DOHH2 (cell line): ENCODE measurements at regions not wholly inside any gene's neighbourhood (a gene's known extent, or its start where the extent isn't known, plus 50 kb on each side); places are given as distances from the start of the nearest gene placed in this dataset.
"Not testable (repeated sequence)": the region's sequence is repeated elsewhere in the genome, so short reads cannot be mapped to it uniquely, and the experiment has no call there.

Experiments
- H3F3A ChIP-seq: fragments of 200-600 bp; sonication (generic), shearing (Covaris generic); 2 replicates; pipeline ENCODE4 v1.6.0; 2016; ENCODE audit warnings: antibody characterized with exemption, mild to moderate bottlenecking; ENCODE audit not compliant: control insufficient read depth, insufficient read depth
- H3K27ac ChIP-seq: fragments of 200-600 bp; sonication (generic); 2 replicates; pipeline ENCODE4 v1.5.1; 2014; ENCODE audit warnings: low read depth, mild to moderate bottlenecking, low read length, moderate library complexity
- H3K27me3 ChIP-seq: fragments of 200-600 bp; sonication (generic); 2 replicates; pipeline ENCODE4 v1.6.1; 2014; ENCODE audit warnings: mild to moderate bottlenecking, low read length, mixed read lengths; ENCODE audit not compliant: control insufficient read depth
- H3K36me3 ChIP-seq: fragments of 200-600 bp; sonication (generic); 2 replicates; pipeline ENCODE4 v1.6.1; 2014; ENCODE audit warnings: mild to moderate bottlenecking, low read length, moderate library complexity, mixed read lengths; ENCODE audit not compliant: control insufficient read depth
- H3K4me1 ChIP-seq: fragments of 200-600 bp; sonication (generic); 2 replicates; pipeline ENCODE4 v1.6.1; 2014; ENCODE audit warnings: mild to moderate bottlenecking, low read length, mixed read lengths; ENCODE audit not compliant: control insufficient read depth
- H3K4me2 ChIP-seq: fragments of 200-600 bp; sonication (generic); 2 replicates; pipeline ENCODE4 v1.6.0; 2014; ENCODE audit warnings: mild to moderate bottlenecking, low read length, moderate library complexity
- H3K4me3 ChIP-seq: fragments of 200-600 bp; sonication (generic); 2 replicates; pipeline ENCODE4 v1.5.1; 2014; ENCODE audit warnings: mild to moderate bottlenecking, low read length, mixed read lengths
- H3K79me2 ChIP-seq: fragments of 200-600 bp; sonication (generic); 2 replicates; pipeline ENCODE4 v1.6.1; 2014; ENCODE audit warnings: mild to moderate bottlenecking, low read length, mixed read lengths; ENCODE audit not compliant: control insufficient read depth
- H3K9me2 ChIP-seq: fragments of 200-600 bp; sonication (generic); replicated peaks from 2 replicates; pipeline ENCODE4 v1.6.1; 2014; ENCODE audit warnings: mild to moderate bottlenecking, low read length, mixed read lengths; ENCODE audit not compliant: control insufficient read depth
- H3K9me3 ChIP-seq: fragments of 200-600 bp; sonication (generic); 2 replicates; pipeline ENCODE4 v1.6.1; 2014; ENCODE audit warnings: antibody characterized with exemption, low read length, mixed read lengths; ENCODE audit not compliant: control insufficient read depth, insufficient read depth
- H4K20me1 ChIP-seq: fragments of 200-600 bp; sonication (generic); 2 replicates; pipeline ENCODE4 v1.6.0; 2014; ENCODE audit warnings: low read depth, mild to moderate bottlenecking, antibody characterized with exemption, low read length, moderate library complexity; ENCODE audit not compliant: control insufficient read depth, insufficient read depth
- CTCF ChIP-seq: fragments of 200-600 bp; sonication (generic); IDR thresholded peaks from one replicate; pipeline ENCODE4 v1.5.1; 2014; ENCODE audit warnings: antibody characterized with exemption, mild to moderate bottlenecking, low read depth, low read length; ENCODE audit not compliant: poor library complexity, severe bottlenecking
- EZH2phosphoT487 ChIP-seq: fragments of 200-600 bp; sonication (generic); IDR thresholded peaks from 2 replicates; pipeline ENCODE4 v1.6.1; 2017; ENCODE audit warnings: borderline replicate concordance, mild to moderate bottlenecking, antibody characterized with exemption, low read length, moderate library complexity, mixed read lengths

GRCh38 chr6:155628306-155628705 is 172.7 kb upstream of the NOX3 start:
- no peak overlapping the region for H3K4me2 ChIP-seq
- H3K79me2 ChIP-seq: no peaks in the 10 kb centered on the region
- no peaks in the 10 kb centered on the region for H3K9me2 ChIP-seq
- no peaks in the 10 kb centered on the region for H3K4me1 ChIP-seq
- no peaks in the 10 kb centered on the region for H3F3A ChIP-seq
- H3K27ac ChIP-seq: no peak overlapping the region
- no peaks in the 10 kb centered on the region for H3K9me3 ChIP-seq
- no peak overlapping the region for H3K4me3 ChIP-seq
- no peaks in the 10 kb centered on the region for H4K20me1 ChIP-seq
- no peaks in the 10 kb centered on the region for H3K27me3 ChIP-seq
- TF ChIP-seq CTCF: no peak
- TF ChIP-seq EZH2phosphoT487: no peak
- no peaks in the 10 kb centered on the region for H3K36me3 ChIP-seq

- not testable (repeated sequence) for H3K4me1 ChIP-seq, H3K79me2 ChIP-seq, H3F3A ChIP-seq, H3K4me2 ChIP-seq, H3K9me3 ChIP-seq, H3K27ac ChIP-seq, H3K4me3 ChIP-seq, H4K20me1 ChIP-seq, H3K36me3 ChIP-seq, H3K9me2 ChIP-seq, H3K27me3 ChIP-seq
Measured at GRCh38 chr6:155627722-155628212, 172.1 kb upstream of the NOX3 start.

GRCh38 chr6:155623450-155624178 is 168.0 kb upstream of the NOX3 start:
- no peaks in the 10 kb centered on the region for H3K79me2 ChIP-seq
- no peaks in the 10 kb centered on the region for H3F3A ChIP-seq
- no peak overlapping the region for H3K4me2 ChIP-seq
- TF ChIP-seq CTCF (no peak), EZH2phosphoT487 (no peak)
- H3K36me3 ChIP-seq: no peaks in the 10 kb centered on the region
- H3K27me3 ChIP-seq: no peaks in the 10 kb centered on the region
- no peak overlapping the region for H3K27ac ChIP-seq
- no peak overlapping the region for H3K4me3 ChIP-seq
- H3K9me3 ChIP-seq: no peaks in the 10 kb centered on the region
- no peaks in the 10 kb centered on the region for H3K4me1 ChIP-seq
- no peaks in the 10 kb centered on the region for H3K9me2 ChIP-seq
- H4K20me1 ChIP-seq: no peaks in the 10 kb centered on the region

- no peaks in the 10 kb centered on the region for H4K20me1 ChIP-seq
Measured at GRCh38 chr6:155614606-155615005, 159.0 kb upstream of the NOX3 start.

More at GRCh38 chr6:155614606-155615005, 159.0 kb upstream of the NOX3 start:
- no peaks in the 10 kb centered on the region for H3K4me1 ChIP-seq
- TF ChIP-seq CTCF (no peak), EZH2phosphoT487 (no peak)
- no peaks in the 10 kb centered on the region for H3F3A ChIP-seq
- H3K27me3 ChIP-seq: no peaks in the 10 kb centered on the region
- H3K4me3 ChIP-seq: no peak overlapping the region
- H3K79me2 ChIP-seq: no peaks in the 10 kb centered on the region
- H3K27ac ChIP-seq: no peak overlapping the region
- H3K36me3 ChIP-seq: no peaks in the 10 kb centered on the region
- H3K9me2 ChIP-seq: no peaks in the 10 kb centered on the region
- H3K4me2 ChIP-seq: no peak overlapping the region
- peaks cover 15% of the 10 kb centered on the region; the same call in 1 of the 2 replicates for H3K9me3 ChIP-seq
